ENCODE measurements at regions not wholly inside any gene's neighbourhood (a gene's known extent, or its start where the extent isn't known, plus 50 kb on each side); places are given as distances from the start of the nearest gene placed in this dataset.
"Not testable (repeated sequence)": the region's sequence is repeated elsewhere in the genome, so short reads cannot be mapped to it uniquely, and the experiment has no call there.

GRCh38 chr5:85549836-85550599 lies 1067.7 kb upstream of the COX7C start:
- intact Hi-C loops (cut with micrococcal nuclease; ENCODE audit: unreplicated experiment) = no loop called here
- no peaks in the 10 kb centered on the region for H3K4me1 Mint-ChIP-seq (ENCODE audit: low read depth, unreplicated experiment)
- H3K4me3 Mint-ChIP-seq (ENCODE audit: low read depth, unreplicated experiment) = no peak overlapping the region
- H3K27ac Mint-ChIP-seq (ENCODE audit: unreplicated experiment) = no peak overlapping the region
- TF ChIP-seq CTCF (IDR thresholded peaks at IDR 0.05; ENCODE audit: unreplicated experiment) = no peak
- H3K36me3 Mint-ChIP-seq (ENCODE audit: insufficient read depth, unreplicated experiment) = no peaks in the 10 kb centered on the region
- CTCF ChIA-PET = no interaction called here
- no peak for DNase-seq
- H3K27me3 Mint-ChIP-seq (ENCODE audit: unreplicated experiment) = no peaks in the 10 kb centered on the region
- H3K9me3 Mint-ChIP-seq (ENCODE audit: low read depth, unreplicated experiment) = peaks cover 10% of the 10 kb centered on the region
- no TSS peak for BruUV-seq (replicated peaks)

GRCh38 chr5:85556464-85556863 lies 1061.3 kb upstream of the COX7C start:
- H3K27me3 Mint-ChIP-seq (ENCODE audit: unreplicated experiment) = no peaks in the 10 kb centered on the region
- intact Hi-C loops (cut with micrococcal nuclease; ENCODE audit: unreplicated experiment) = no loop called here
- no TSS peak for BruUV-seq (replicated peaks)
- no peak overlapping the region for H3K27ac Mint-ChIP-seq (ENCODE audit: unreplicated experiment)
- no peak for DNase-seq
- no peaks in the 10 kb centered on the region for H3K36me3 Mint-ChIP-seq (ENCODE audit: insufficient read depth, unreplicated experiment)
- peaks cover 13% of the 10 kb centered on the region for H3K9me3 Mint-ChIP-seq (ENCODE audit: low read depth, unreplicated experiment)
- no peak for TF ChIP-seq CTCF (IDR thresholded peaks at IDR 0.05; ENCODE audit: unreplicated experiment)
- CTCF ChIA-PET = no interaction called here
- H3K4me1 Mint-ChIP-seq (ENCODE audit: low read depth, unreplicated experiment) = no peaks in the 10 kb centered on the region
- no peak overlapping the region for H3K4me3 Mint-ChIP-seq (ENCODE audit: low read depth, unreplicated experiment)

GRCh38 chr5:85576666-85577065 lies 1041.1 kb upstream of the COX7C start:
- H3K36me3 Mint-ChIP-seq (ENCODE audit: insufficient read depth, unreplicated experiment) = no peaks in the 10 kb centered on the region
- CTCF ChIA-PET = no interaction called here
- no peak for DNase-seq
- H3K27ac Mint-ChIP-seq (ENCODE audit: unreplicated experiment) = no peak overlapping the region
- H3K4me1 Mint-ChIP-seq (ENCODE audit: low read depth, unreplicated experiment) = no peaks in the 10 kb centered on the region
- no peak for TF ChIP-seq CTCF (IDR thresholded peaks at IDR 0.05; ENCODE audit: unreplicated experiment)
- H3K27me3 Mint-ChIP-seq (ENCODE audit: unreplicated experiment) = no peaks in the 10 kb centered on the region
- intact Hi-C loops (cut with micrococcal nuclease; ENCODE audit: unreplicated experiment) = no loop called here
- BruUV-seq (replicated peaks) = no TSS peak
- H3K4me3 Mint-ChIP-seq (ENCODE audit: low read depth, unreplicated experiment) = no peak overlapping the region
- no peaks in the 10 kb centered on the region for H3K9me3 Mint-ChIP-seq (ENCODE audit: low read depth, unreplicated experiment)

GRCh38 chr5:85587806-85588205 lies 1029.9 kb upstream of the COX7C start:
- H3K4me3 Mint-ChIP-seq (ENCODE audit: low read depth, unreplicated experiment); intact Hi-C loops (cut with micrococcal nuclease; ENCODE audit: unreplicated experiment); DNase-seq; H3K36me3 Mint-ChIP-seq (ENCODE audit: insufficient read depth, unreplicated experiment); BruUV-seq (replicated peaks); H3K27me3 Mint-ChIP-seq (ENCODE audit: unreplicated experiment); H3K27ac Mint-ChIP-seq (ENCODE audit: unreplicated experiment); CTCF ChIA-PET; H3K4me1 Mint-ChIP-seq (ENCODE audit: low read depth, unreplicated experiment): not testable (repeated sequence)
- H3K9me3 Mint-ChIP-seq (ENCODE audit: low read depth, unreplicated experiment) = peaks cover 21% of the 10 kb centered on the region

- DNase-seq; intact Hi-C loops (cut with micrococcal nuclease; ENCODE audit: unreplicated experiment); BruUV-seq (replicated peaks); H3K4me3 Mint-ChIP-seq (ENCODE audit: low read depth, unreplicated experiment); H3K27me3 Mint-ChIP-seq (ENCODE audit: unreplicated experiment); CTCF ChIA-PET; H3K27ac Mint-ChIP-seq (ENCODE audit: unreplicated experiment); H3K36me3 Mint-ChIP-seq (ENCODE audit: insufficient read depth, unreplicated experiment); H3K4me1 Mint-ChIP-seq (ENCODE audit: low read depth, unreplicated experiment): not testable (repeated sequence)
- peaks cover 21% of the 10 kb centered on the region for H3K9me3 Mint-ChIP-seq (ENCODE audit: low read depth, unreplicated experiment)
Measured at GRCh38 chr5:85588268-85588667, 1029.5 kb upstream of the COX7C start.
